Right lobe of liver (tissue), 6 donors: ENCODE measurements at regions not wholly inside any gene's neighbourhood (a gene's known extent, or its start where the extent isn't known, plus 50 kb on each side); places are given as distances from the start of the nearest gene placed in this dataset.

Source experiments
- ATAC-seq, 4 donors: fragments of 200-7000 bp; cut with Tn5 transposase; one replicate each; pipeline ENCODE4 v1.9.1; 2020; ENCODE audit warnings: mild to moderate bottlenecking in 4 of 4, moderate library complexity in 4 of 4
- DNase-seq, 3 donors: peaks; one replicate each; pipeline ENCODE4 v3.0.0-alpha.2; 2020
- H3K27ac ChIP-seq, 3 donors: fragments of 200-600 bp; one replicate each; pipeline ENCODE4 v1.8.0; 2022
- H3K27me3 ChIP-seq, 2 donors: fragments of 200-600 bp; one replicate each; pipeline ENCODE4 v1.8.0; 2022
- H3K36me3 ChIP-seq, 4 donors: fragments of 200-600 bp; sonication (generic) in 1 of 4; one replicate each; pipeline versions ENCODE4 v1.5.1 to v1.8.0; 2017 to 2022; ENCODE audit warnings: control low read depth in 1 of 4
- H3K4me1 ChIP-seq, 4 donors: fragments of 200-600 bp; sonication (generic) in 1 of 4; one replicate each; pipeline versions ENCODE4 v1.5.1 to v1.8.0; 2017 to 2022; ENCODE audit warnings: control low read depth in 1 of 4
- H3K4me3 ChIP-seq, 3 donors: fragments of 200-600 bp; one replicate each; pipeline ENCODE4 v1.8.0; 2022
- H3K9me3 ChIP-seq, 4 donors: fragments of 200-600 bp; sonication (generic) in 1 of 4; one replicate each; pipeline versions ENCODE4 v1.5.1 to v1.8.0; 2017 to 2022; ENCODE audit warnings: control low read depth in 1 of 4
- CTCF ChIP-seq, 4 donors: fragments of 200-600 bp in 3 of 4; fragments of 450-650 bp in 1 of 4; IDR thresholded peaks; one replicate each; pipeline versions ENCODE4 v1.5.1 to v1.8.0; 2016 to 2022; ENCODE audit warnings: antibody characterized with exemption in 4 of 4, mild to moderate bottlenecking in 2 of 4
- POLR2A ChIP-seq: fragments of 450-650 bp; IDR thresholded peaks from one replicate; pipeline ENCODE4 v1.6.1; 2017; ENCODE audit warnings: antibody characterized with exemption, mild to moderate bottlenecking
- WGBS: methylation state at CpG from one replicate; pipeline ENCODE4 v1.1.6; 2018; ENCODE audit warnings: low coverage, low lambda C conversion rate; ENCODE audit not compliant: insufficient coverage; ENCODE audit errors: missing lambda C conversion rate; 5-methylcytosine and 5-hydroxymethylcytosine counted together
- intact Hi-C, 2 donors: fragments of 100-400 bp; cut with DNase I; formaldehyde crosslinking; loops; one replicate each; pipeline versions ENCODE4 v1.11.2 to v1.14.1; 2022
- donor health status: DM: no; HTN: yes; CAD: no.
- donor health status: DM: no; HTN: no; CAD: no.
- donor health status: DM: no; HTN: no; CAD: no.
- donor health status: DM: no; HTN: yes; CAD: no.
- donor health status: DM: no; HTN: yes; CAD: no.

- Histone ChIP-seq H3K4me1 (no peaks in the 10 kb centered on the region), H3K27me3 (no peaks in the 10 kb centered on the region), H3K27ac (peak overlapping the region in 1 of 3 donors; percentile 30), H3K36me3 (no peaks in the 10 kb centered on the region), H3K4me3 (no peak overlapping the region), H3K9me3 (no peaks in the 10 kb centered on the region)
- 49% methylated on average over 4 of the region's 4 CpGs for WGBS
- TF ChIP-seq CTCF (IDR thresholded peaks at IDR 0.05), result no peak
- TF ChIP-seq POLR2A, result no peak
- ATAC-seq (peak; percentile 40 to 57 (median 48)), DNase-seq (no peak)
- intact Hi-C loops, result no loop called here
Observed at GRCh38 chr1:221290669-221291068, 411.4 kb downstream of the HLX start.

GRCh38 chr1:221291113-221291512, 411.9 kb downstream of the HLX start:
- no peaks in the 10 kb centered on the region for H3K9me3 ChIP-seq
- 63% methylated on average over 5 of the region's 5 CpGs for WGBS
- H3K27me3 ChIP-seq, result no peaks in the 10 kb centered on the region
- ATAC-seq, result no peak
- TF ChIP-seq POLR2A (no peak), CTCF (IDR thresholded peaks at IDR 0.05) (no peak)
- H3K36me3 ChIP-seq, result no peaks in the 10 kb centered on the region
- no peak overlapping the region for H3K4me3 ChIP-seq
- DNase-seq, result no peak
- intact Hi-C loops, result no loop called here
- peak overlapping the region in 1 of 3 donors; percentile 30 for H3K27ac ChIP-seq
- no peaks in the 10 kb centered on the region for H3K4me1 ChIP-seq

- Histone ChIP-seq H3K4me3 (no peak overlapping the region), H3K36me3 (no peaks in the 10 kb centered on the region), H3K9me3 (no peaks in the 10 kb centered on the region), H3K4me1 (no peaks in the 10 kb centered on the region), H3K27ac (no peak overlapping the region), H3K27me3 (no peaks in the 10 kb centered on the region)
- WGBS, result 75% methylated on average over 5 of the region's 8 CpGs
- no peak for ATAC-seq
- DNase-seq, result no peak
- TF ChIP-seq POLR2A (no peak), CTCF (IDR thresholded peaks at IDR 0.05) (no peak)
- intact Hi-C loops, result no loop called here
Observed at GRCh38 chr1:221292652-221293051, 413.4 kb downstream of the HLX start.

GRCh38 chr1:221294242-221294641, 415.0 kb downstream of the HLX start:
- no peaks in the 10 kb centered on the region for H3K4me1 ChIP-seq
- 65% methylated on average over 2 of the region's 2 CpGs for WGBS
- peak in 3 of 4 donors; percentile 24 to 62 (median 39) for ATAC-seq
- H3K4me3 ChIP-seq, result no peak overlapping the region
- TF ChIP-seq POLR2A, result no peak
- TF ChIP-seq CTCF (IDR thresholded peaks at IDR 0.05), result no peak
- H3K9me3 ChIP-seq, result no peaks in the 10 kb centered on the region
- no peak for DNase-seq
- intact Hi-C loops, result no loop called here
- no peak overlapping the region for H3K27ac ChIP-seq
- H3K36me3 ChIP-seq, result no peaks in the 10 kb centered on the region
- no peaks in the 10 kb centered on the region for H3K27me3 ChIP-seq

- 20% methylated on average over 1 of the region's 1 CpG for WGBS
- intact Hi-C loops, result no loop called here
- Histone ChIP-seq H3K36me3 (no peaks in the 10 kb centered on the region), H3K4me1 (peaks cover 0 to 16% (median 2%) of the 10 kb centered on the region in 4 donors), H3K27ac (peak overlapping the region in 2 of 3 donors; percentile 48 to 66), H3K4me3 (no peak overlapping the region), H3K27me3 (no peaks in the 10 kb centered on the region), H3K9me3 (no peaks in the 10 kb centered on the region)
- DNase-seq, result no peak
- ATAC-seq, result peak; percentile 75 to 87 (median 82)
- no peak for TF ChIP-seq CTCF (IDR thresholded peaks at IDR 0.05)
- no peak for TF ChIP-seq POLR2A
Observed at GRCh38 chr1:221302357-221302756, 423.1 kb downstream of the HLX start.
